PFSK-1 (cell line): ENCODE measurements at regions not wholly inside any gene's neighbourhood (a gene's known extent, or its start where the extent isn't known, plus 50 kb on each side); places are given as distances from the start of the nearest gene placed in this dataset.

Experiments used
- POLR2AphosphoS5 ChIP-seq: IDR thresholded peaks from 2 replicates; pipeline ENCODE4 v1.6.1; 2012; ENCODE audit warnings: low read depth, mild to moderate bottlenecking, control low read depth, low read length, moderate library complexity
- REST ChIP-seq, 2 experiments: IDR thresholded peaks; 2 replicates each; pipeline versions ENCODE4 v1.6.1 to v1.8.0; 2011 to 2012; ENCODE audit warnings: low read depth in 2 of 2, low read length in 2 of 2, control low read depth in 1 of 2, inconsistent platforms in 1 of 2, mild to moderate bottlenecking in 1 of 2, moderate library complexity in 1 of 2; ENCODE audit not compliant: insufficient read depth in 1 of 2

- TF ChIP-seq POLR2AphosphoS5: no peak
- TF ChIP-seq REST (IDR thresholded peaks at IDR 0.05; ENCODE audit: insufficient read depth in 1 of 2, low read depth in 2 of 2, low read length in 2 of 2): no peak
Observed at GRCh38 chr4:123217664-123218063, 178.9 kb upstream of the SPRY1 start.
